Left hindlimb (tissue), 1 donor: ENCODE measurements at regions not wholly inside any gene's neighbourhood (a gene's known extent, or its start where the extent isn't known, plus 50 kb on each side); places are given as distances from the start of the nearest gene placed in this dataset.
"Not testable (repeated sequence)": the region's sequence is repeated elsewhere in the genome, so short reads cannot be mapped to it uniquely, and the experiment has no call there.

Experiments used
- DNase-seq: peaks from one replicate; pipeline ENCODE4 v3.0.0-alpha.2; 2018

GRCh38 chr5:30581198-30581935 is 612.1 kb upstream of the CDH6 start:
- DNase-seq: no peak

GRCh38 chr5:30574761-30575160 is 618.7 kb upstream of the CDH6 start:
- DNase-seq: no peak

- no peak for DNase-seq
Observed at GRCh38 chr5:30572279-30572678, 621.2 kb upstream of the CDH6 start.

- DNase-seq: no peak
Observed at GRCh38 chr5:30561771-30562170, 631.7 kb upstream of the CDH6 start.

- DNase-seq: no peak
Observed at GRCh38 chr5:30551618-30552017, 641.9 kb upstream of the CDH6 start.

- DNase-seq: no peak
Observed at GRCh38 chr5:30548580-30549305, 644.7 kb upstream of the CDH6 start.

- no peak for DNase-seq
Observed at GRCh38 chr5:30540150-30540549, 653.3 kb upstream of the CDH6 start.

GRCh38 chr5:30539004-30539634 is 654.4 kb upstream of the CDH6 start:
- DNase-seq: no peak

- no peak for DNase-seq
Observed at GRCh38 chr5:30525353-30525752, 668.1 kb upstream of the CDH6 start.

- DNase-seq: no peak
Observed at GRCh38 chr5:30524428-30524827, 669.1 kb upstream of the CDH6 start.

- DNase-seq: no peak
Observed at GRCh38 chr5:30523061-30523460, 670.4 kb upstream of the CDH6 start.

GRCh38 chr5:30505014-30505886 is 688.2 kb upstream of the CDH6 start:
- no peak for DNase-seq

- DNase-seq: no peak
Observed at GRCh38 chr5:30502277-30502676, 691.2 kb upstream of the CDH6 start.

GRCh38 chr5:30501065-30501464 is 692.4 kb upstream of the CDH6 start:
- DNase-seq: no peak

- DNase-seq: no peak
Observed at GRCh38 chr5:30500513-30500912, 693.0 kb upstream of the CDH6 start.

- no peak for DNase-seq
Observed at GRCh38 chr5:30499402-30499801, 694.1 kb upstream of the CDH6 start.

- DNase-seq: no peak
Observed at GRCh38 chr5:30498972-30499371, 694.5 kb upstream of the CDH6 start.

GRCh38 chr5:30498509-30498908 is 695.0 kb upstream of the CDH6 start:
- DNase-seq: not testable (repeated sequence)

- not testable (repeated sequence) for DNase-seq
Observed at GRCh38 chr5:30494113-30494512, 699.4 kb upstream of the CDH6 start.

GRCh38 chr5:30479104-30479503 is 714.4 kb upstream of the CDH6 start:
- DNase-seq: no peak

GRCh38 chr5:30475429-30475828 is 718.1 kb upstream of the CDH6 start:
- DNase-seq: no peak

GRCh38 chr5:30469691-30470090 is 723.8 kb upstream of the CDH6 start:
- DNase-seq: no peak

- no peak for DNase-seq
Observed at GRCh38 chr5:30458681-30459080, 734.8 kb upstream of the CDH6 start.
